ENCODE measurements at regions not wholly inside any gene's neighbourhood (a gene's known extent, or its start where the extent isn't known, plus 50 kb on each side); places are given as distances from the start of the nearest gene placed in this dataset.

DNA sequence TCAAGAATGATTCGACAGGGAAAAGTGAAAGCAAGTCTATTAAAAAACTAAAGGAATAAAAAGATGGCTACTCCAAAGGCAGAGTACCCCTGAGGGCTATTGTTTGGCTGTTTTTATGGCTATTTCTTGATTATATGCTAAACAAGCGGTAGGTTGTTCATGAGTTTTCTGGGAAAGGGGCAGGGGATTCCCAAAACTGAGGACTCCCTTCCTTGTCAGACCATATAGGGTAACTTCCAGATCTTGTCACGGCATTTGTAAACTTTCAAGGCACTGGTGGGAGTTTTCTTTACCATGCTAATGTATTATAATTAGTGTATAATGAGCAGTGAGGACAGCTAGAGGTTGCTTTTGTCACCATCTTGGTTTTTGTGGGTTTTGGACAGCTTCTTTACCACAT lies 474.9 kb upstream of the MC4R start:
- Histone ChIP-seq H3K4me1 (replicated peaks in 1 of 4; ENCODE audit: control insufficient read depth in 3 of 4, insufficient read depth in 4 of 4, low read length in 3 of 4) (peaks cover 0 to 5% (median 0%) of the 10 kb centered on the region in 4 experiments; a peak in 1 of 7 replicates), H3K18ac (ENCODE audit: extremely low read depth, low read length) (no peak overlapping the region), H4K5ac (ENCODE audit: insufficient read length, low read depth, low read length) (no peak overlapping the region), H3K56ac (replicated peaks; ENCODE audit: insufficient read length, low read depth, low read length) (no peak overlapping the region), H2BK15ac (ENCODE audit: low read length) (no peak overlapping the region), H3K4ac (replicated peaks; ENCODE audit: insufficient read length, low read depth, low read length) (no peak overlapping the region), H3K9me3 (ENCODE audit: insufficient read depth in 2 of 2, low read depth in 1 of 2, low read length in 1 of 2) (no peaks in the 10 kb centered on the region), H3K4me2 (ENCODE audit: insufficient read depth in 1 of 2, low read depth in 2 of 2, low read length in 2 of 2) (no peak overlapping the region), H2BK5ac (ENCODE audit: low read depth, low read length) (no peak overlapping the region), H3K36me3 (ENCODE audit: control insufficient read depth in 2 of 4, insufficient read depth in 4 of 4, low read length in 3 of 4) (no peaks in the 10 kb centered on the region), H4K20me1 (replicated peaks in 1 of 2; ENCODE audit: control insufficient read depth in 1 of 2, insufficient read depth in 2 of 2, low read length in 2 of 2) (no peaks in the 10 kb centered on the region), H3K23ac (ENCODE audit: insufficient read length) (no peak overlapping the region), H3K9ac (replicated peaks in 1 of 4; ENCODE audit: extremely low read depth in 1 of 4, low read depth in 3 of 4, low read length in 3 of 4) (no peak overlapping the region), H2BK20ac (ENCODE audit: low read length) (no peak overlapping the region), H3K79me1 (ENCODE audit: low read depth, low read length) (no peaks in the 10 kb centered on the region), H2AFZ (ENCODE audit: low read length) (no peak overlapping the region), H2BK12ac (ENCODE audit: low read depth, low read length) (no peak overlapping the region), H2AK5ac (ENCODE audit: low read depth, low read length) (no peak overlapping the region), H4K91ac (replicated peaks; ENCODE audit: insufficient read length, low read length) (no peak overlapping the region), H3K27ac (ENCODE audit: low read depth, low read length) (no peak overlapping the region), H3K79me2 (ENCODE audit: control insufficient read depth in 1 of 2, insufficient read depth in 2 of 2, low read length in 2 of 2) (no peaks in the 10 kb centered on the region), H3K14ac (ENCODE audit: insufficient read length) (no peak overlapping the region), H3K23me2 (ENCODE audit: low read depth, low read length) (no peaks in the 10 kb centered on the region), H3K4me3 (ENCODE audit: extremely low read depth in 1 of 4, insufficient read depth in 2 of 4, low read depth in 3 of 4, low read length in 4 of 4) (no peak overlapping the region), H2BK120ac (replicated peaks; ENCODE audit: low read depth, low read length) (no peak overlapping the region), H3K27me3 (replicated peaks in 1 of 4; ENCODE audit: control insufficient read depth in 3 of 4, extremely low read depth in 1 of 4, insufficient read depth in 3 of 4, low read length in 3 of 4) (no peaks in the 10 kb centered on the region), H4K8ac (ENCODE audit: extremely low read depth, insufficient read depth, low read length) (no peak overlapping the region)
- no peak for FAIRE-seq
- ChIA-PET CTCF (ENCODE audit: partially characterized antibody) (interaction anchor here (0.6 to 1.6 kb wide), 4 partner anchors 13 to 35 kb away, joined by 3 to 6 read pairs (median 4); no protein-coding TSS in a partner anchor), POLR2A (ENCODE audit: partially characterized antibody) (no interaction called here)
- no peak for DNase-seq (ENCODE audit: low read depth in 1 of 2, low spot score in 2 of 2)
- TF ChIP-seq, protein P1, sequence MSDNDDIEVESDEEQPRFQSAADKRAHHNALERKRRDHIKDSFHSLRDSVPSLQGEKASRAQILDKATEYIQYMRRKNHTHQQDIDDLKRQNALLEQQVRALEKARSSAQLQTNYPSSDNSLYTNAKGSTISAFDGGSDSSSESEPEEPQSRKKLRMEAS (IDR thresholded peaks at IDR 0.05), result no peak
- TF ChIP-seq JUN (IDR thresholded peaks at IDR 0.05; ENCODE audit: low read depth, low read length) (no peak), SRF (IDR thresholded peaks at IDR 0.05; ENCODE audit: low read depth, low read length) (peak; percentile 23; the same call in 1 of the 2 replicates), POU5F1 (IDR thresholded peaks at IDR 0.05; ENCODE audit: low read depth, low read length) (no peak), TEAD4 (IDR thresholded peaks at IDR 0.05; ENCODE audit: low read depth, low read length) (no peak)
- WGBS, 2 experiments (ENCODE audit: extremely low coverage in 1 of 2, insufficient coverage in 1 of 2, insufficient read length in 1 of 2, insufficient replicate concordance in 2 of 2, low coverage in 1 of 2, low lambda C conversion rate in 2 of 2, missing lambda C conversion rate in 1 of 2), result 97% methylated on average over 3 of the region's 3 CpGs; no CpG with 5 or more reads in 1 of the 2 experiments

Data from H1 (cell line).